GM11168 (cell line): ENCODE measurements at regions not wholly inside any gene's neighbourhood (a gene's known extent, or its start where the extent isn't known, plus 50 kb on each side); places are given as distances from the start of the nearest gene placed in this dataset.
"Not testable (repeated sequence)": the region's sequence is repeated elsewhere in the genome, so short reads cannot be mapped to it uniquely, and the experiment has no call there.

Source experiments
- in situ Hi-C: fragments of 300-500 bp; cut with MboI; formaldehyde crosslinking; loops from one replicate; pipeline ENCODE4 v1.12.0; 2022; ENCODE audit warnings: low sequenced_read_pairs; ENCODE audit not compliant: unreplicated experiment

- in situ Hi-C loops, result no loop called here
These were observed 57.6 kb upstream of the USP6NL start for GRCh38 chr10:11668847-11669610.

DNA sequence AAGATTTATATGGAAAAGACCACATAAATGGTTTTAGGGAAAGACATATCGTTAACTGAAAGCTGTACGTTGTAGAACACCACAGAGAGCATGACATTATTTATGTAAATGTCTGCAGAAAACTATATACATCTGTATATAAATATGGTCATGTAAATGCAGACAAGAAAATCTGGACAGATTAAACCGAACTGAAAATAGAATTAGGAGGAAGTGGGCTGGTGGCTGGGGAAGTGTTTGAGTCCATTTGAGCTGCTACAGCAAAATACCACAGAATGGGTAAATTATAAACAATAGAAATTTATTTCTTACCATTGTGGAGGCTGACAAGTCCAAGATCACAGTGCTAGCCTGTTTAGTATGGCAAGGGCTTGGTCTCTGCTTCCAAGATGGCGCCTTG lies 56.3 kb upstream of the USP6NL start:
- in situ Hi-C loops, result no loop called here

DNA sequence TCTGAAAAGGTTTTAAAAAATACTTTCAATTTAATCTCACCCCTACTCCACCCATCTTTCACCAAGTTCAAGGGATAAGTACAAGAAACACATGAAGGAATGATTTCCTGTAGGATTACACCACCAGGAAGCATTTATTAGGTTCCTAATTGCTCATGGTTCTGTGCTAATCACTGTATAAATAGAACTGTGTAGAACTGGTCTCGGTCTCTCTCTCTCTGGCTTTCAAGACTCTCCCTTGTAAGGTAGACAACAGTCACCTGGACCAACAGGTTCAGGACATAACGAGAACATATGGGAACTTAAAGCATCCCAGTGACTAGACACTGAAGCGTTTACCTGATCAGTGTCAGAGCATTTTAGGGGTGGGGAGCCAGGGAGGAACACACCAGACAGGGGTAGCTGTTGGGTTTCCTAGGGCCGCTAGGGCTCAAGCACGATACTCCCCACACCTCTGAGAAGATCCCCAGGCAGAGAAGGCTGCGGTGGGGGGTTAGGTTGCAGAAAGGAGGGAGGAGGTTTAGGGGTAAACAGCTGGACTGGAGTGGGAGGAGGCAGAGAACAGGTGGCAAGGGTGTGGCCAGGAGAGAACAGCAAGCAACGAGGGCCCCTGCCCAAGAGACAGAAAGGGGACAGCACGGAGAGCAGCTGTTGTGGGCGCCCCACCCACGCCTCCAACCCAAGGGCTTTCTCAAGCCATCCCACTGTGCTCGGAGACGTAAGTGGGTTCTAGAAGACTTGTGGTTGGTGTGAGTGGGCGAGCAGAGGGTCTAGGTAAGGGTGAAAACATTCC lies 52.5 kb upstream of the USP6NL start:
- in situ Hi-C loops, result no loop called here

GRCh38 chr10:11663126-11663515 lies 51.7 kb upstream of the USP6NL start:
- in situ Hi-C loops, result not testable (repeated sequence)

- in situ Hi-C loops, result no loop called here
These were observed 50.0 kb upstream of the USP6NL start for GRCh38 chr10:11661441-11661840.
